ENCODE measurements at regions not wholly inside any gene's neighbourhood (a gene's known extent, or its start where the extent isn't known, plus 50 kb on each side); places are given as distances from the start of the nearest gene placed in this dataset.

DNA sequence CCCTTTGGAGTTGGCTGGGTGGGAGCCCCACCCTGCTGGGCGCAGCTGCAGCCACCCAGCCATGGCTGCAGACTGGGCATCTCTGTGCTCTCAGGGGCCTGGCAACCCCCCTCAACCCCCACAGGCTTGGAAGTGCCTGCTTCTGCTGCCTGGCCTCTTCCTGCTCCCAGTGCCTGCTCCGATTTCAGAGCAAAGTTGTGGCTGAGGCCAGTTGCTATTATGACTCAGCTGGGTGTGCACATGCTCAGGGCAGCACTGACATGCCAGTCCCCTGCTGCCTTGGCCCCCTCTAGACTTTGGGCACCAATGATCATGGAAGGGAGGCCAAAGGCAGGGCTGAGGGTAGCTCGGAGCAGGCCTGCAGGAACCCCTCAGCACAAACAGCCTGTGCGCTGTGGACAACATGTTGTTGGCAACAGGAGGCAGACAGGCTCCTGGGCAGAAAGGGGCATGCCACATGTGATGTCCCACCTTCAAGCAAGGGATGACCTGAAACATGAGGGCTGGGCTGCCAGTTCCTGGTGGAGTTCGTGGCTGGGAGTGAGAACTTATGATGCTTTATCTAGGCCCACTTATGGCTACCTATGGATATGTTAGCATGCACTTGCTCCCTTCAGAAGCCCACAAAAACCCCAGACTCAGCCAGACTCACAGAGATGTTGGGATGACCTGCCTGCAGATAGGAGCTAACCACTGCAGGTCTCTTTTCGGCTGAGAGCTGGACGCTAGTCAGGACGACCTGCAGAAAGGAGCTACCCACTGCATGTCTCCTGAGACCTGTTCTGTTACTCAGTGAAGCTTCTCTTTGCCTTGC, 96.4 kb upstream of the AMOTL1 start:
- Histone ChIP-seq H3K27ac (no peak overlapping the region), H2AFZ (no peak overlapping the region), H3F3A (ENCODE audit: insufficient read depth) (no peaks in the 10 kb centered on the region), H3K27me3 (replicated peaks; ENCODE audit: insufficient read depth) (no peaks in the 10 kb centered on the region), H4K20me1 (ENCODE audit: insufficient read depth) (no peaks in the 10 kb centered on the region), H3K4me1 (ENCODE audit: insufficient read depth) (no peaks in the 10 kb centered on the region), H3K79me2 (ENCODE audit: insufficient read depth) (no peaks in the 10 kb centered on the region), H3K4me2 (ENCODE audit: unreplicated experiment) (no peak overlapping the region), H3K36me3 (ENCODE audit: low read depth) (no peaks in the 10 kb centered on the region), H3K9ac (no peak overlapping the region), H3K9me2 (ENCODE audit: insufficient read depth) (no peaks in the 10 kb centered on the region), H3K9me3 (ENCODE audit: low read depth) (no peaks in the 10 kb centered on the region), H3K4me3 (no peak overlapping the region)
- no peak for TF ChIP-seq EZH2phosphoT487 (IDR thresholded peaks at IDR 0.05; ENCODE audit: insufficient read depth, low read depth)
- TF ChIP-seq EZH2 (IDR thresholded peaks at IDR 0.05; ENCODE audit: insufficient read depth, poor library complexity, severe bottlenecking), result no peak
- in situ Hi-C loops (cut with MboI), result no loop called here
- peak; percentile 65 for DNase-seq
- WGBS, 2 experiments (ENCODE audit: low coverage in 1 of 2, low lambda C conversion rate in 2 of 2, missing lambda C conversion rate in 2 of 2), result 61 to 68% methylated on average over 8 of the region's 8 CpGs

DNA sequence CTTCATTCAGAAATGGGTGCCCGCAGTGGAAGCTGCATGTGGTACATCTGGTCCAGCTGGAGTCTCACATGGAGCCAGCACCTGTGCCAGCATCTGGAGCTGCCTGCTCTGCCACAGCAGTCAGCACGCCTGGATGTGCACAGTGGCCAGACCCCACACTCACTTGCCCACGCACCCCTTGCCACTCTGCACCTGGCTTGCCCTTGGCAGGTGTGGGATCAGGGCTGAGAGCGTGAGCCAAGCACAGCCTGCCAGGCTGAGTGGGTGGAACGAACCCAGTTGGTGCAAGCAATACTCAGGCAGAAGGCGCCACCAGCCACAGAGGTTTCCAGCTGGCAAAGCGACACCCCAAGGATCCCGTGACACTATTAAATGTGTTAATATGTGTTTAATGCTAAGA, 95.5 kb upstream of the AMOTL1 start:
- H3K27ac ChIP-seq, result no peak overlapping the region
- H3K9ac ChIP-seq, result no peak overlapping the region
- no peak overlapping the region for H3K4me3 ChIP-seq
- no peaks in the 10 kb centered on the region for H4K20me1 ChIP-seq (ENCODE audit: insufficient read depth)
- no peak for TF ChIP-seq EZH2phosphoT487 (IDR thresholded peaks at IDR 0.05; ENCODE audit: insufficient read depth, low read depth)
- TF ChIP-seq EZH2 (IDR thresholded peaks at IDR 0.05; ENCODE audit: insufficient read depth, poor library complexity, severe bottlenecking), result no peak
- WGBS, 2 experiments (ENCODE audit: low coverage in 1 of 2, low lambda C conversion rate in 2 of 2, missing lambda C conversion rate in 2 of 2), result 57 to 69% methylated on average over 8 of the region's 8 CpGs
- no peaks in the 10 kb centered on the region for H3K4me1 ChIP-seq (ENCODE audit: insufficient read depth)
- H3K4me2 ChIP-seq (ENCODE audit: unreplicated experiment), result no peak overlapping the region
- no peaks in the 10 kb centered on the region for H3K36me3 ChIP-seq (ENCODE audit: low read depth)
- H3K9me2 ChIP-seq (ENCODE audit: insufficient read depth), result no peaks in the 10 kb centered on the region
- no peaks in the 10 kb centered on the region for H3K9me3 ChIP-seq (ENCODE audit: low read depth)
- no peak overlapping the region for H2AFZ ChIP-seq
- in situ Hi-C loops (cut with MboI), result no loop called here
- DNase-seq, result no peak
- H3K79me2 ChIP-seq (ENCODE audit: insufficient read depth), result no peaks in the 10 kb centered on the region
- H3F3A ChIP-seq (ENCODE audit: insufficient read depth), result no peaks in the 10 kb centered on the region
- H3K27me3 ChIP-seq (replicated peaks; ENCODE audit: insufficient read depth), result no peaks in the 10 kb centered on the region

DNA sequence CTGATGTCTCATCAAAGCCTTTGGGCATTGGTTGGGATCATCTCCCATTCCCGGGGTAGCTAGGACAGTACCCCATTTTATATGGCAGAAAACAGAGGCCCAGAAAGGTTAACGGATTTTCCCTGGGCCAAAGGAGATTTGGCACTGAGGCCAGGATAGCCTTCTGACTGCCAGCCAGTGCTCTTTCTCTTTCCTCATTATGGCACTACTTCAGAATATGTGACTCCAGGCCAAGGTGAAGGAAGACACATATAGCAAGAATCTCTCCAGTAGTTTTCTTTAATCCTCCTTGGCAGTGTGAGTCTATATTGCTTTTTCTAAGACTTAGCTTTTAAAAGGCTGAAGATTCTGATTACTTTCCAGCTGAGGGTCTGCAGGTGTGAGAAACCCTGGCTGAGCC, 94.8 kb upstream of the AMOTL1 start:
- 70 to 72% methylated on average over 2 of the region's 2 CpGs for WGBS, 2 experiments (ENCODE audit: low coverage in 1 of 2, low lambda C conversion rate in 2 of 2, missing lambda C conversion rate in 2 of 2)
- H4K20me1 ChIP-seq (ENCODE audit: insufficient read depth), result no peaks in the 10 kb centered on the region
- H3K27me3 ChIP-seq (replicated peaks; ENCODE audit: insufficient read depth), result no peaks in the 10 kb centered on the region
- in situ Hi-C loops (cut with MboI), result no loop called here
- H3F3A ChIP-seq (ENCODE audit: insufficient read depth), result no peaks in the 10 kb centered on the region
- H3K79me2 ChIP-seq (ENCODE audit: insufficient read depth), result no peaks in the 10 kb centered on the region
- no peak overlapping the region for H3K27ac ChIP-seq
- H3K4me3 ChIP-seq, result no peak overlapping the region
- H3K9ac ChIP-seq, result no peak overlapping the region
- H3K36me3 ChIP-seq (ENCODE audit: low read depth), result no peaks in the 10 kb centered on the region
- TF ChIP-seq EZH2phosphoT487 (IDR thresholded peaks at IDR 0.05; ENCODE audit: insufficient read depth, low read depth) (no peak), EZH2 (IDR thresholded peaks at IDR 0.05; ENCODE audit: insufficient read depth, poor library complexity, severe bottlenecking) (no peak)
- DNase-seq, result no peak
- no peak overlapping the region for H3K4me2 ChIP-seq (ENCODE audit: unreplicated experiment)
- no peak overlapping the region for H2AFZ ChIP-seq
- no peaks in the 10 kb centered on the region for H3K9me2 ChIP-seq (ENCODE audit: insufficient read depth)
- H3K4me1 ChIP-seq (ENCODE audit: insufficient read depth), result no peaks in the 10 kb centered on the region
- no peaks in the 10 kb centered on the region for H3K9me3 ChIP-seq (ENCODE audit: low read depth)

DNA sequence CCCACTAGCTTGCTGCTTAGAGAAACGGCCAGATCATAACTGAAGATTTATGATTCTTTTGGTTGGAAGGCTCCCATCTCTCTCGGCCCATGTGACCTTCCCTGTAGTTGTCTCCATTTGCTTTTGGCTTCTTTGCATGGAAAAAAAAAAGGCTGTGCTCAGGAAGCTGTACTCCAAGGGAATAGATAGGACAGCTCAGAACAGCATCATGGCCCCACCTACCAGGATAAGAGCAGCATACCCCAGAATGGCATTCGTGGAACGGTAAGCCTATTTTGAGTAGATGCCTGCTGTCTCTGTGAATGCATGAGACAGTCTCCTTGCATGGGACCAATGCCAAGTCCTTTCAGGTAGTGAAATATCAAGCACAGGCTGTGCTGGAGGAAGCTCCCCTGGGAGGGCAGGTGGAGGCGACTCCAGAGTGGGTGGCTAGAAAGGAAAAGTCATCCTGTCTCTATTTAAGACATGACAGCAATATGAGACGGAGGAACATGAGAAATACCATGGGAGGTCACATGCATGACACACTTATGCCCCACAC, 94.1 kb upstream of the AMOTL1 start:
- H2AFZ ChIP-seq, result no peak overlapping the region
- no peaks in the 10 kb centered on the region for H3K36me3 ChIP-seq (ENCODE audit: low read depth)
- H3K9me2 ChIP-seq (ENCODE audit: insufficient read depth), result no peaks in the 10 kb centered on the region
- H3K9ac ChIP-seq, result no peak overlapping the region
- no peaks in the 10 kb centered on the region for H3K79me2 ChIP-seq (ENCODE audit: insufficient read depth)
- H3K4me2 ChIP-seq (ENCODE audit: unreplicated experiment), result no peak overlapping the region
- no peaks in the 10 kb centered on the region for H3K27me3 ChIP-seq (replicated peaks; ENCODE audit: insufficient read depth)
- peak; percentile 2 for DNase-seq
- no peak for TF ChIP-seq EZH2 (IDR thresholded peaks at IDR 0.05; ENCODE audit: insufficient read depth, poor library complexity, severe bottlenecking)
- no peak for TF ChIP-seq EZH2phosphoT487 (IDR thresholded peaks at IDR 0.05; ENCODE audit: insufficient read depth, low read depth)
- no peaks in the 10 kb centered on the region for H3K4me1 ChIP-seq (ENCODE audit: insufficient read depth)
- in situ Hi-C loops (cut with MboI), result no loop called here
- 51 to 52% methylated on average over 6 of the region's 6 CpGs for WGBS, 2 experiments (ENCODE audit: low coverage in 1 of 2, low lambda C conversion rate in 2 of 2, missing lambda C conversion rate in 2 of 2)
- no peak overlapping the region for H3K27ac ChIP-seq
- no peaks in the 10 kb centered on the region for H3K9me3 ChIP-seq (ENCODE audit: low read depth)
- H4K20me1 ChIP-seq (ENCODE audit: insufficient read depth), result no peaks in the 10 kb centered on the region
- no peak overlapping the region for H3K4me3 ChIP-seq
- no peaks in the 10 kb centered on the region for H3F3A ChIP-seq (ENCODE audit: insufficient read depth)

Data from GM23248 (cell line).